ENCODE measurements at regions not wholly inside any gene's neighbourhood (a gene's known extent, or its start where the extent isn't known, plus 50 kb on each side); places are given as distances from the start of the nearest gene placed in this dataset.

DNA sequence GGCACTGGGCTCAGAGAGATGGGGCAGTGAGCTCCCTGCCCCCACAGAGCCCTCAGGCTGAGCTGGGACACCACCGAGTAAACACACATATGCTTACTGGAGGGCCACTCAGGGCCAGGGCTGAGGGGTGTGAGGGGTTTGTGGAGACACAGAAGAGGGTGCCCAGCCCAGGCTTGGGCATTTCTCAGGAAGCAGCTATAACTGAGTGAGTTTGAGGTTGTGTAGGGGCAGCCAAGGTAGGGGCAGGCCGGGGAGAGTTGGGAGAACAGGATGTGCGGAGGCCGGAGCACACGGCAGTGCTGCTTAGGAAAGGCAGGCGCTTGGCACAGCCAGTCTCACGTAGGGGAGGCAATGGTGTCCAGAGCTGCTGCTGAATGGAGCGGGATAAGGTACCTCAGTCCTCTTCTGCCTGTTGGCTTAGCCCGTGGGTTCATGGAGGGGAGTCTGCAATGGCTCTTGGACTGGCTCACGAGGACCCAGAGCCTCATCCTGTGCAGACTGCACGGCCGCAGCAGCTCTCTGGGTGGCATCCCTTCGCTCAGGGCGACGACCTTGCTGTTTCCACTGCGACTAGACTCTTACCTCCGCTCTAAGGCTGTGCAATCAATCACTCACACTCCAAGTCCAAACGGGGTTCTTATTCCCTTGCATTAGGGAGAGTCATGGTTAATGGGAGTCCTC lies 466.1 kb upstream of the HS6ST1 start:
- DNase-seq = no peak

- DNase-seq = no peak
Measured at GRCh38 chr2:128786316-128786715, 467.6 kb upstream of the HS6ST1 start.

DNA sequence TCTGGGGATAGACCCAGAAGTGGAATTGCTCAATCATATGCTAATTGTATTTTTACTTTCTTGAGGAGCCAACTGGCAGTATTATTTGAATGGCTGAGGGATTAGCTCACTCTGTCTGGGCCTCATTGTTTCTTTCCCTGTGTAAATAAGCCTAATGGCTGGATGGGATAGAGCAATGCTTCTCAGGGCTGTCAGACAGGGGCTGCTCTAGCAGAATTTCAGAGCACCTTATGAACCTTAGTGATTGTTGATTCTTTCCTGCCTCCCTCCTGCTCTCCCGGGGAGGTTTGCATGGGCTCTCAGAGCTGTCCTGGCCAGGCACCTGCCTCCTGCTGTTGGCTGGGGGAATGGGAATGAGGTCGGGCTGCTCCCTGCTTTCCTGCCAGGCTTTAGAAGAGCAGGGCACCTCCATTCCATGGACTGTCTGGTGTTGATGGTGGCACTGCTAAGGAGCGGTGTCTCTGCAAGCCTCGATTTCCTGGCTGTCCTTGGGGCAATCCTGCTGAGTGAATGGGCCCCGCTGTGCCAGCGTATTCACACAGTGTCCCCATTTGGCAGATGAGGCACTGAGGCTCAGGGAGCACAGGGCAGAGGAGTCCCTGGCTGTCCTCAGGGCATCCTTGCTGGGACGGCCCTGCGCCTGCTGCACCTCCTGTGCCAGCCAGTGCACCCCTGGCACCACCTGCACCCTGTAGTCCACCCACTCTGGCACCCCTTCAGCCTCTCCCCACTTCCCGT lies 468.2 kb upstream of the HS6ST1 start:
- no peak for DNase-seq

DNA sequence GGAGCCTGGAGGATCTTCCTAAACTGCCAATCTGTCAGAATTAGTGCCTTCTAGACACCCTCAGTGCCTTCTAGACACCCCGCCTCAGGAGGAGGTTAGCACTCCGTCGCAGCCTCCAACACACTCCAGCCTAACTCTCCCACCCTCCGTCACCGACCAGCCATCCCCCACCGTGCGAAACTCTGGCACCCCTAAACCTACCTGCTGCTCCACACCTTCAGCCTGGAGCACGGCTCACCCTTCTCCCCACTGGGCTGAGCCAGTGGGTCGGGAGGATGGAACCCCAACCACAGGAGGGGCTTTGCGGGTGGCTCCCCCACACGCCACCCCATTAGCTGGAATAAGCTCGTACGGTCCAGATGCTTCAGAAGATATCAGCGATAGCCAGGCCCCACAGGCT lies 468.9 kb upstream of the HS6ST1 start:
- no peak for DNase-seq

DNA sequence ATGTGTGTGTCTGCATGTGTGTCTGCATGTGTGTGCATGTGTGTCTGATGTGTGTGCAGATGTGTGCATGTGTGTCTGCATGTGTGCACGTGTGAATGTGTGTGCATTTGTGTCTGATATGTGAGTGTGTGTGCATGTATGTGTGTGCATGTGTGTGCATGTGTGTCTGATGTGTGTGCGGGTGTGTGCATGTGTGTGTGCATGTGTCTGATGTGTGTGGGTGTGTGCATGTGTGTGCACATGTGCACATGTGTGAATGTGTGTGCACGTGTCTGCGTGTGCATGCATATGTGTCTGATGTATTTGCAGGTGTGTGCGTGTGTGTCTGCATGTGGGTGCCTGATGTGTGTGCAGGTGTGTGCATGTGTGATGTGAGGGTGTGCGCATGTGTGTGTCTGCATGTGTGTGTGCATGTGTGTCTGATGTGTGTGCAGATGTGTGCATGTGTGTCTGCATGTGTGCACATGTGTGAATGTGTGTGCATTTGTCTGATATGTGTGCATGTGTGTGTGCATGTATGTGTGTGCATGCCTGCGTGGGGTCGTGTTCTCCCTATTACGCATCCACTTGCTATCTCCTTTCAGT lies 470.1 kb upstream of the HS6ST1 start:
- no peak for DNase-seq

DNA sequence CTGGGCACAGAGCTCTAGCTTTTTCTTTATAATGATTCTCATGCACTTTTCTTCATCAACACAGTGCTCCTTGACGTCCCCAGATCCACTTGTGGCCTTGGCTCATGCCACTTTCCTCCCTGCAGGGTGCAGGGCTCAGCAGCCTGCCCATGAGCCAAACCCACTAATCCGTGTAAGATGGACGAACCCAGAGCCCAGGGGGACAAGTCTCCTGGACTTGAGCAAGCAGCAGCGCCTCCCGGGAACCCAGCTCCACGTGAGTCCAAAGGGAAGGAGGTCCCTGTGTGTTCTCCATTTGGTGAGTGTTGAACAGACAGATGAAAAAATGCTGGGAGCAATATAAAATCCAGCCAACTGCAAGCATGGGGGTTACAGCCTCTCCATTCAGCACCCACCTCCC lies 470.6 kb upstream of the HS6ST1 start:
- DNase-seq = no peak

DNA sequence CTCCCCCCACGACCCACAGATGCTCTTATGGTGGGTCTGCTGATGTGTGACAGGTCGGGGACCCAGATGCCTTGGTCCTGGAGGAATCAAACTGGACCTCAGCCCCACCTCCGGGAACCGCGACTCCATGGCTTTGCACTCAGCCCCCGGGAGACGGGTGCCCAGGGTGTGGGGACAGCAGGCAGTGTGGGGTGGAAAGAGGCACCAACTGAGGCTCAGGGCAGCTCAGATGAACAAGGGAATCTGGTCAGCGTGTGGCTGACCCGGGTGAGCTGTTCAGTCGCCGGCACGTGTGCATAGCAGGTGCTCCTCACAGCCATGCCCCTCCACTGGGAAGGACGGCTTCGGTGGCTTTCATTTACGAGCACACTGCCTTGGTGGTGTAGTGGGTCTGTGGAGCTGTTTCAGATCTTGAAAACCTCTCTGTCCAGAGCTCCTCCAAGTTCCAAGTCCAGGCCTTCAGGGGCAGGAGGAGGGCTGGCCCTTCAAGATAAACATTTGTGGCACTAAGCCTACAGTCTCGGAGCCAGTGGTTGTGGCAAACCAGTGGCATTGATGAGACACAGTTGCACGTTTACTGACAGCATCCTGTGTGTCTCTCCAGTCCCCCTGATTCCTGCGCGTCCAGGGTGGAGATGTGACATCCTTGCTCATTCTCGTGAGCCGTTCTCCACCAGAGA lies 471.2 kb upstream of the HS6ST1 start:
- DNase-seq = no peak

DNA sequence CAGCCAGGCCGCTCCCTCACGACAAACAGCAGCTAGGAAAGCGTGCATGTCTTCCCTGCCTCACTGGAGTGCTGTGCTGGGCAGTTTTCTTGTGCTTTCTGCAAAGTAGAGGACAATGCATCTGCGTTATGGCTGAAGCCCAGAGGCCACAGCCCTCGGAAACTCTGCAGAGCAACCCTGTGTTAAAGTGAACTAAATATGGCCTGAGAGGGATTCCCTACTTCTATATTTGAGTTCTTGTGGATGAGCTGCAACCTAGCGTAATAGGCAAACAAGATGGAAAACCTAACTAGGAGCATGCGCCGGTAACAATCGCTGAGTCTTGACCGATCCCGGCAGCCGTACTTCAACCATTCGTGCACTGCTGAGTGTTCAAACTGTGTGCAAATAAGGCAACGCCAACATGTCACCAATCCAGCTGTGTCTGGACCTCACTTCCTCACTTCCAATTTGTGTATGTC lies 471.9 kb upstream of the HS6ST1 start:
- no peak for DNase-seq

- DNase-seq = no peak
Measured at GRCh38 chr2:128791120-128791984, 472.7 kb upstream of the HS6ST1 start.

GRCh38 chr2:128791985-128792320 lies 473.3 kb upstream of the HS6ST1 start:
- no peak for DNase-seq

GRCh38 chr2:128792476-128793054 lies 473.9 kb upstream of the HS6ST1 start:
- DNase-seq = no peak

GRCh38 chr2:128793404-128793803 lies 474.7 kb upstream of the HS6ST1 start:
- DNase-seq = no peak

DNA sequence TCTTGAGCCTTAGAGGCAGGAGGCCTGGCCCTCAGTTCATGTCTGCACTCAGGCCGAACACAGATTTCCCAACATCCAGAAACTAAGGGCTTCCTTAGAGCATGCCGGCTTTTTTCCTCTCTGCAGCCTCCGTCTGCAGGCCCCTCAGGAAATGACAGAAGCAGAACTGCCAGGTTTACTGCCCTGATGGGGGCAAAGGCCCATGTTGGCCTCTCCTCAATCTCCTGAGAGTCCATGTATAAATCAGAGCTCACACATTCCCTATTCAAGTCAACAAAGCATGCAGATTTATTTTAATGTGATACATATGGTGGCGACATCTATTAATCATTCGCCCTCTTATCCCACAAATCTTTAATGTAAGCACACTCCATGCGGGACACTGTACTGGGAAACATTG lies 475.6 kb upstream of the HS6ST1 start:
- DNase-seq = no peak

GRCh38 chr2:128796321-128796720 lies 477.7 kb upstream of the HS6ST1 start:
- no peak for DNase-seq

DNA sequence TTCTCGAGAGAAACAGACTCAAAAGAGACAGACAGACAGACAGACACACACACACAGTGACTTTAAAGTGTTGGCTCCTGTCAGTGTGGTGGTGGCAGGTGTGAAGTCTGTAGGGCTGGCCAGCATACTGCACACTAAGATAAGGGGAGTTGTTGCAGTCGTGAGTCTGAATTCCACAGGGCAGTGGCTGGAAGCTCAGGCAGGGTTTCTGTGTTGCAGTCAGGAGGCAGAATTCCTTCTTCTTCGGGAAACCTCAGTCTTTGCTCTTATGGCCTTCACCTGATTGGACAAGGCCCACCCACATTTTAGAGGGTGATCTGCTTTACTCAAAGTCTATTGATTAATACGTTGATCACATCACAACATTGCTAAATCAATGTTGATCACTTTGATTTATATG lies 478.4 kb upstream of the HS6ST1 start:
- no peak for DNase-seq

DNA sequence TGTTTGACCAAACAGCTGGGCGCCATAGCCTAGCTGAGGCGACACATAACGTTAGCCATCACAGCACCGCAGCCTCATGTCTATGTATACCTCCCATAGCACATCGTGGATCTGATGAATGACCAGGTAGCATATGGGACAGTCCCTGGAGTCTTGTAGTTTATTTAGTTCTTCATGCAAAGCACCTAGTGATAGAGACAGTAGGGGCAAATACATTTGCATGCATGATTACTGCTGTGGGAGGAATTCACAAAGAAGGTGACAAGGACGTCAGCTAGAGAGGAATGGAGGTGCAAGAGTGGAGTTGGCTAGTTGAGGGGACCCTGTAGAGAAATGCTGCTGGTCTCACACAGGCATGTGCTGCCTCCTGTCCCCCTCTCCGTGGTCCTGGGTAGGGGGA lies 478.9 kb upstream of the HS6ST1 start:
- DNase-seq = no peak

DNA sequence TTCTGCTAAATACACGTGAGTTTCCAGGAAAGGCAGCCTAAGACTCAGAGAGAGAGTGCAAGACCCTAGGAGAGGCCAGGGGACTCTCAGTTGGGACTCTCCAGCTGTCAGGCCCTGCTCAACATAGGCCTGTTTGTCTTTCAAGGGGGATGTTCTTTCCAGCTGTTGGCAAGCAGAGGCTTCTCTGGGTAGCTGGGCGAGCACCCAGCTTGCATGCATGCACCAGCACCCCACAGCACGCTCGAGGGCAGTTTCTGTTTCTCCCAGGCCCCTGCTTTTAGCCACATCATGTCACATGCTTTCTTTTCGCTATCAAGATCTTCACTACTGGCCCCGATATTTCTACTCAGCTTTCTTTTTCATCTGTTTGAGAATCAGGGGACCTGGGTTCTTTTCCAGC lies 479.3 kb upstream of the HS6ST1 start:
- DNase-seq = no peak

- no peak for DNase-seq
Measured at GRCh38 chr2:128798502-128799283, 480.0 kb upstream of the HS6ST1 start.

- no peak for DNase-seq
Measured at GRCh38 chr2:128799284-128799552, 480.6 kb upstream of the HS6ST1 start.

DNA sequence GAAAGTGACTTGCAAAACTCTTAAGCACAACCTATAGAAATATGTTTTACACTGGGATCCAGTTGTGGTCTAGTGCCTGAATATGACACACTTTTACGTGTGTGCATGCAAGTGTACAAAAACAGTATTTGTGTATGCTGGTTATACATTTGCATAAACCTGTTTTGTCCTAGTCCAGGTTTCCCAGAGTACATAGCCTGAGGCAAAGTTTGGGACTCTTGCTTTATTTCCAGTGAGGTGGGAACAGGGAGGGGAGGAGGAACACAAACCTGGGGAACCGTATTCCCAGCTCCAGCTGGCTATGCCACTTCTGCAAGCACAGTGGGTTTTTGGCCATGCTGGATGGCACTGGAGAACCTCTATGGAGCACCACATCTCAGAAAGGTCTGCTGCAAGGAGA lies 481.1 kb upstream of the HS6ST1 start:
- no peak for DNase-seq

DNA sequence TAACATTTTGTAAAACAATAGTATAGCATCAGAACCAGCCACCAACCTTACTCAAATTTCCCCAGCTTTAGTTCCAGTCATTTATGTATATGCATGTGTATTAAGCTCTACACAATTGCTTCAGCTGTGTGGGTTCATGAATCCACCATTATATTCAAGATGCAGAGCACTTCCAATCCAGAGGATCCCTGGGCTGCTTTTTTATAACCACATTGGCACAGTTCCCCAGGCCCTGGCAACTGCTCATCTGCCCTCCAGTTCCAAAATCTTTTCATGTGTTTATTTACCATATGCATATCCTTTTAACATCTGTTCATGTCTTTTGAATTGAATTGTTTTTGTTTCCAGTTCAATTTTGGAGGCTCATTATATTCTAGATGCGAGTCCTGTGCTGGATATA lies 482.9 kb upstream of the HS6ST1 start:
- DNase-seq = no peak

DNA sequence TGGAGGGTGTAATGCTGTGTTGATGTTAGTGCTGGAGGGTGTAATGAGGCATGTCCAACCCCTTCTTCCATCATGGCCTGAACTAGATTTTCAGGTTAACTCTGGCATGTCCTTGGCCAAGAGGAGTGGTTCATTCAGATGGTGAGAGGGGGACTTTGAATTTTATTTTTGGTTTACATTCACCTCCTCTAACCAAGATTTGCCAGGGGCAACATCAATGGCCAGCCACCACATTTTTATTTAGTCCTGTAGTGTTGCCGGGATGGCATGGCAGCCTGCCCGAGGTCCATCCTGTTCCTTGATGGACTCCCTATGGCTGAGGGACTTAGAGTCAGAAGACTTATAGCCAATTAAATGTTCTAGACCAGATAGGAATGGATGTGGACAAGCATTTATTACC lies 484.6 kb upstream of the HS6ST1 start:
- no peak for DNase-seq
